ENCODE measurements at regions not wholly inside any gene's neighbourhood (a gene's known extent, or its start where the extent isn't known, plus 50 kb on each side); places are given as distances from the start of the nearest gene placed in this dataset.

DNA sequence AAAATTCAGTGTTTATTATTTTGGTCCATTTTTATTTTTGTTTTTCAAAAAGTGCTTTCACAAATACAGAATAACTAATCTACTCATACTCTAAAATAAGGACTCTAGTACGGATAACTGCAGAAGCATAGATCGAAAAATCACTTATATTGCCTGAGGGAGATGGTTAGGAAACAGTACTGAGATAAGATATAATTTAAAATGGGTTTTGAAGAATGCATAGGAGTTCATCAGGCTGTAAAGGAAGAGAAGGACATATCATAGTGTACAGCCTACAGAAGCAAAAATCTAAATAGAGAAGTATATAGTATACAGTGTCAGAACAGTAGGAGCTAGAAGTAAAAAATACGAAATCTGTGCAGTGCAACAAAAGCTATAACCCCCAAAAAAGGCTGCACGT lies 247.4 kb downstream of the SOX11 start:
- RAD21 ChIA-PET (ENCODE audit: low non-redundant PET in 1 of 2, low total read pairs in 2 of 2, uncharacterized antibody in 2 of 2, unreplicated experiment in 2 of 2), result no interaction called here
- peaks cover 6 to 8% of the 10 kb centered on the region in 2 experiments; a peak in 2 of 4 replicates for H3K9me3 ChIP-seq (ENCODE audit: control insufficient read depth in 1 of 2, insufficient read depth in 1 of 2, low read depth in 1 of 2, low read length in 2 of 2)
- no TSS peak for BruUV-seq (replicated peaks)

DNA sequence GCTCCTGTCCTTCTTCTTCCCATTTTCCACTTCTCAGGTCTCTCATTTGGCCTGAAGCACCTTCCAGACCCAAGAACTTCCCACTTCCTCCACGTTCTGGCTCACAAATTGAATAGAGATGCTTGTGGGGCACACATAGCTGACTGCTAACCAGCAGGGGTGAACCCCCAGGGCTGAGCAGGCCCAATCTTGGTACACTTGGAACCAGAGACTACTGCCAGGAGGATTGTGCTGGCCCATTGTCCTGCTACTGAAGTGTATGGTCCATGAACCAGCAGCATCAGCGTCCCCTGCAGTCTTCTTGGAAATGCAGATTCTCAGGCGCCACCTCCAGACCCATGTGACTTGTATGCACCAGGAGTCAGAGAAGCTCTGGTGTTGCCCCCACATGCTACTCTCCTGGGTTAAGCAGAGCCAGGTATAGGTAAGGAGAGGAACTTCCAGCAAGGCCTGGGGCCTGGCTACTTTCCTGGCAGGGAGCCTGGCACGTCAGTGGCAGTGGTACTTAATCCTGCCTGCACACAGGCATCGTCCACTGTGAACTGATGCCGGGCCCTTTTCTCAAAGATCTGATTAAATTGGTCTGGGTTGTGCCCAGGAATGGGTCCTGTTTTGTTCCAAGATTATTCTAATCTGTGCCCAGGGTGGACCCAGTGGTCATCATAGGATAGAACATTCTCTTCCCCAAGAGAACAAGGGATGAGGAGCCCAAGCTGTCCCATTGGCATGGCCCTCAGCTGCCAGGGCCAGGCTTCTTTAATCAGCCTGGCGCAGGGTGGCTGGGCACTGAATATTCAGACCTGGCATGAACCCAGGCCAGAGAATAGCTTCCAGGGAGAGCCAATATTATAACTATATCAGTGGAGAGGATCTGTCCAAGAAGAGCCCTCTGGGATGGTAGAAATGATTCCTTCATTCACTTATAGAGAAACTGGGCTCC lies 248.7 kb downstream of the SOX11 start:
- RAD21 ChIA-PET (ENCODE audit: low non-redundant PET in 1 of 2, low total read pairs in 2 of 2, uncharacterized antibody in 2 of 2, unreplicated experiment in 2 of 2), result no interaction called here
- H3K9me2 ChIP-seq (ENCODE audit: insufficient read depth), result no peaks in the 10 kb centered on the region

More for the DNA sequence above, 247.4 kb downstream of the SOX11 start:
- TF ChIP-seq SP1 (IDR thresholded peaks at IDR 0.05; ENCODE audit: low read depth), result no peak
- Histone ChIP-seq H3K36me3 (ENCODE audit: control insufficient read depth in 1 of 2, insufficient read depth in 2 of 2, low read length in 2 of 2) (no peaks in the 10 kb centered on the region), H2AFZ (ENCODE audit: low read depth, low read length, poor library complexity, severe bottlenecking) (no peak overlapping the region), H3K79me2 (ENCODE audit: insufficient read depth, low read length) (no peaks in the 10 kb centered on the region), H3K4me1 (ENCODE audit: control insufficient read depth in 1 of 2, insufficient read depth in 2 of 2, low read length in 2 of 2) (no peaks in the 10 kb centered on the region), H4K20me1 (ENCODE audit: insufficient read depth) (no peaks in the 10 kb centered on the region), H3K27ac (ENCODE audit: low read depth, low read length) (no peak overlapping the region), H3K4me3 (replicated peaks in 1 of 2; ENCODE audit: low read depth in 1 of 2, low read length in 2 of 2) (no peak overlapping the region), H3K9me2 (ENCODE audit: insufficient read depth) (no peaks in the 10 kb centered on the region), H3K27me3 (ENCODE audit: insufficient read depth, low read length) (no peaks in the 10 kb centered on the region), H3K4me2 (ENCODE audit: low read length) (no peak overlapping the region), H3K9ac (ENCODE audit: low read length) (no peak overlapping the region)
- CTCF ChIA-PET, result no interaction called here
- DNase-seq (ENCODE audit: low read depth, low spot score), result no peak
- intact Hi-C loops (cut with micrococcal nuclease), result no loop called here
- POLR2A ChIA-PET, result no interaction called here
- no peak for ATAC-seq

More for the DNA sequence above, 248.7 kb downstream of the SOX11 start:
- Histone ChIP-seq H4K20me1 (ENCODE audit: insufficient read depth) (no peaks in the 10 kb centered on the region), H2AFZ (ENCODE audit: low read depth, low read length, poor library complexity, severe bottlenecking) (no peak overlapping the region), H3K27ac (ENCODE audit: low read depth, low read length) (no peak overlapping the region), H3K9ac (ENCODE audit: low read length) (no peak overlapping the region), H3K4me1 (ENCODE audit: control insufficient read depth in 1 of 2, insufficient read depth in 2 of 2, low read length in 2 of 2) (no peaks in the 10 kb centered on the region), H3K36me3 (ENCODE audit: control insufficient read depth in 1 of 2, insufficient read depth in 2 of 2, low read length in 2 of 2) (no peaks in the 10 kb centered on the region), H3K4me3 (replicated peaks in 1 of 2; ENCODE audit: low read depth in 1 of 2, low read length in 2 of 2) (no peak overlapping the region), H3K9me3 (ENCODE audit: control insufficient read depth in 1 of 2, insufficient read depth in 1 of 2, low read depth in 1 of 2, low read length in 2 of 2) (peaks cover 6% of the 10 kb centered on the region in 2 experiments; a peak in 2 of 4 replicates), H3K79me2 (ENCODE audit: insufficient read depth, low read length) (no peaks in the 10 kb centered on the region), H3K4me2 (ENCODE audit: low read length) (no peak overlapping the region), H3K27me3 (ENCODE audit: insufficient read depth, low read length) (no peaks in the 10 kb centered on the region)
- TF ChIP-seq ELF1 (IDR thresholded peaks at IDR 0.05; ENCODE audit: borderline replicate concordance, low read depth), result no peak
- no peak for TF ChIP-seq SRF (IDR thresholded peaks at IDR 0.05; ENCODE audit: low read depth)
- TF ChIP-seq, protein P1, sequence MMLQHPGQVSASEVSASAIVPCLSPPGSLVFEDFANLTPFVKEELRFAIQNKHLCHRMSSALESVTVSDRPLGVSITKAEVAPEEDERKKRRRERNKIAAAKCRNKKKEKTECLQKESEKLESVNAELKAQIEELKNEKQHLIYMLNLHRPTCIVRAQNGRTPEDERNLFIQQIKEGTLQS (IDR thresholded peaks at IDR 0.05), result no peak
- TF ChIP-seq ZFX (IDR thresholded peaks at IDR 0.05), result no peak
- no peak for TF ChIP-seq RAD21 (IDR thresholded peaks at IDR 0.05; ENCODE audit: low read depth)
- TF ChIP-seq EZH2phosphoT487 (IDR thresholded peaks at IDR 0.05; ENCODE audit: borderline replicate concordance), result no peak
- no peak for TF ChIP-seq TCF7L2 (IDR thresholded peaks at IDR 0.05; ENCODE audit: borderline replicate concordance, extremely low read depth, insufficient read depth, insufficient read length)
- TF ChIP-seq EGR1 (IDR thresholded peaks at IDR 0.05; ENCODE audit: low read depth), result no peak
- TF ChIP-seq, protein P2, sequence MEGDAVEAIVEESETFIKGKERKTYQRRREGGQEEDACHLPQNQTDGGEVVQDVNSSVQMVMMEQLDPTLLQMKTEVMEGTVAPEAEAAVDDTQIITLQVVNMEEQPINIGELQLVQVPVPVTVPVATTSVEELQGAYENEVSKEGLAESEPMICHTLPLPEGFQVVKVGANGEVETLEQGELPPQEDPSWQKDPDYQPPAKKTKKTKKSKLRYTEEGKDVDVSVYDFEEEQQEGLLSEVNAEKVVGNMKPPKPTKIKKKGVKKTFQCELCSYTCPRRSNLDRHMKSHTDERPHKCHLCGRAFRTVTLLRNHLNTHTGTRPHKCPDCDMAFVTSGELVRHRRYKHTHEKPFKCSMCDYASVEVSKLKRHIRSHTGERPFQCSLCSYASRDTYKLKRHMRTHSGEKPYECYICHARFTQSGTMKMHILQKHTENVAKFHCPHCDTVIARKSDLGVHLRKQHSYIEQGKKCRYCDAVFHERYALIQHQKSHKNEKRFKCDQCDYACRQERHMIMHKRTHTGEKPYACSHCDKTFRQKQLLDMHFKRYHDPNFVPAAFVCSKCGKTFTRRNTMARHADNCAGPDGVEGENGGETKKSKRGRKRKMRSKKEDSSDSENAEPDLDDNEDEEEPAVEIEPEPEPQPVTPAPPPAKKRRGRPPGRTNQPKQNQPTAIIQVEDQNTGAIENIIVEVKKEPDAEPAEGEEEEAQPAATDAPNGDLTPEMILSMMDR (IDR thresholded peaks at IDR 0.05 in 2 of 3, conservative IDR thresholded peaks at IDR 0.05 in 1 of 3; ENCODE audit: borderline replicate concordance in 1 of 3, insufficient read depth in 1 of 3, low read depth in 2 of 3, low read length in 2 of 3), result no peak
- TF ChIP-seq FOSL1 (IDR thresholded peaks at IDR 0.05; ENCODE audit: low read depth), result no peak
- TF ChIP-seq, protein P3, sequence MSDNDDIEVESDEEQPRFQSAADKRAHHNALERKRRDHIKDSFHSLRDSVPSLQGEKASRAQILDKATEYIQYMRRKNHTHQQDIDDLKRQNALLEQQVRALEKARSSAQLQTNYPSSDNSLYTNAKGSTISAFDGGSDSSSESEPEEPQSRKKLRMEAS (IDR thresholded peaks at IDR 0.05), result no peak
- TF ChIP-seq, protein P4, sequence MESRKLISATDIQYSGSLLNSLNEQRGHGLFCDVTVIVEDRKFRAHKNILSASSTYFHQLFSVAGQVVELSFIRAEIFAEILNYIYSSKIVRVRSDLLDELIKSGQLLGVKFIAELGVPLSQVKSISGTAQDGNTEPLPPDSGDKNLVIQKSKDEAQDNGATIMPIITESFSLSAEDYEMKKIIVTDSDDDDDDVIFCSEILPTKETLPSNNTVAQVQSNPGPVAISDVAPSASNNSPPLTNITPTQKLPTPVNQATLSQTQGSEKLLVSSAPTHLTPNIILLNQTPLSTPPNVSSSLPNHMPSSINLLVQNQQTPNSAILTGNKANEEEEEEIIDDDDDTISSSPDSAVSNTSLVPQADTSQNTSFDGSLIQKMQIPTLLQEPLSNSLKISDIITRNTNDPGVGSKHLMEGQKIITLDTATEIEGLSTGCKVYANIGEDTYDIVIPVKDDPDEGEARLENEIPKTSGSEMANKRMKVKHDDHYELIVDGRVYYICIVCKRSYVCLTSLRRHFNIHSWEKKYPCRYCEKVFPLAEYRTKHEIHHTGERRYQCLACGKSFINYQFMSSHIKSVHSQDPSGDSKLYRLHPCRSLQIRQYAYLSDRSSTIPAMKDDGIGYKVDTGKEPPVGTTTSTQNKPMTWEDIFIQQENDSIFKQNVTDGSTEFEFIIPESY (IDR thresholded peaks at IDR 0.05; ENCODE audit: extremely low read depth, insufficient replicate concordance, low read length), result no peak
- ChIA-PET CTCF (no interaction called here), POLR2A (no interaction called here)
- DNase-seq (ENCODE audit: low read depth, low spot score) (no peak), ATAC-seq (no peak)
- intact Hi-C loops (cut with micrococcal nuclease), result no loop called here
- no TSS peak for BruUV-seq (replicated peaks)

Data from HCT116 (cell line).